ENCODE measurements at regions not wholly inside any gene's neighbourhood (a gene's known extent, or its start where the extent isn't known, plus 50 kb on each side); places are given as distances from the start of the nearest gene placed in this dataset.
A peak's percentile ranks its signal among the peaks of the same experiment; 100 is the strongest.
"Not testable (repeated sequence)": the region's sequence is repeated elsewhere in the genome, so short reads cannot be mapped to it uniquely, and the experiment has no call there.

DNA sequence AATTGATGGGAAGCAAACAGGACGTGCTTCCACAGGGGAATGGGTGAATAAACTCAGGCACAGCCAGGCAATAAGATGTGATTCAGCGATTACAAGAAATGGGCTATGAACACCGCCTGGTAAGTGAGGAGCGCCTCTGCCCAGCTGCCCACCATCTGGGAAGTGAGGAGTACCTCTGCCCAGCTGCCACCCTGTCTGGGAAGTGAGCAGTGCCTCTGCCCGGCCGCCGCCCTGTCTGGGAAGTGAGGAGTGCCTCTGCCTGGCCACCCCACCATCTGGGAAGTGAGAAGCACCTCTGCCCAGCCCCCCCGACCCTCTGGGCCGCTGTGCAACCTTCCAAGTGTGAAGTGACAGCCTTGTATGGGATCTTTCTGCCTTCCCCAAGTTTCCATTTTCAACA lies 73.2 kb upstream of the PRR5 start:
- no peak for DNase-seq

GRCh38 chr22:44628273-44628672 lies 73.7 kb upstream of the PRR5 start:
- no peak for DNase-seq

DNA sequence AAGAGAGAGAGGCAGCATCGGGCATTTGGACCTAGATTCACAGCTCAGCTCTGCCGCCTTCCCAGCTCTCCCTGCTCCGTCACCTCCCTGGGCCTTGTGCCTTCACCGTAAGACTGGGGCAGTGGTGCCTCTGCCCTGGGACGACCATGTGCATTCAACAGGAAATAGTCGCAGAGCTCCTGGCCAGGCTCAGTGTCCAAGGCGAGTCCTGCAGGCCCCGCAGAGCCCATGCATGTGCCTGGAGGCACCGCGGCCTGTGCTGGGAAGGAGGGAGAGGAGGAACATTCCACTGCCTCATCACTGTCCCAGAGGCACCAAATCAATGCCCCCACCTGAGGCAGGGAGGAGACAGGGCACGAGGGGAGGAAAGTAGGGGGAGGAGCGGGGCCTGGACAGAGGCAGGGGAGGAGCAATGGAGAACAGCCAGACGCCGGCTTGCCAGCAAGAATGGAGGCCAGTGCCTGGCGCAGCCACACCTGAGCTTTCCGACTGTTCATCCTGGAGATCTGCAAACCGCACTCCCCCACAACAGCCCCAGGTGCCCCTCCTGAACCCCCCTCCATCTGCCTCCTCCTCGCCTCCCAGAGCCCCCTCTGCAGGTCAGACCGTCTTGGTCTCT lies 74.4 kb upstream of the PRR5 start:
- DNase-seq: no peak

GRCh38 chr22:44625981-44626687 lies 75.9 kb upstream of the PRR5 start:
- DNase-seq: peak; percentile 47 to 72

- no peak for DNase-seq
These were observed 76.6 kb upstream of the PRR5 start for GRCh38 chr22:44625421-44625760.

GRCh38 chr22:44624689-44625420 lies 77.1 kb upstream of the PRR5 start:
- DNase-seq: no peak

DNA sequence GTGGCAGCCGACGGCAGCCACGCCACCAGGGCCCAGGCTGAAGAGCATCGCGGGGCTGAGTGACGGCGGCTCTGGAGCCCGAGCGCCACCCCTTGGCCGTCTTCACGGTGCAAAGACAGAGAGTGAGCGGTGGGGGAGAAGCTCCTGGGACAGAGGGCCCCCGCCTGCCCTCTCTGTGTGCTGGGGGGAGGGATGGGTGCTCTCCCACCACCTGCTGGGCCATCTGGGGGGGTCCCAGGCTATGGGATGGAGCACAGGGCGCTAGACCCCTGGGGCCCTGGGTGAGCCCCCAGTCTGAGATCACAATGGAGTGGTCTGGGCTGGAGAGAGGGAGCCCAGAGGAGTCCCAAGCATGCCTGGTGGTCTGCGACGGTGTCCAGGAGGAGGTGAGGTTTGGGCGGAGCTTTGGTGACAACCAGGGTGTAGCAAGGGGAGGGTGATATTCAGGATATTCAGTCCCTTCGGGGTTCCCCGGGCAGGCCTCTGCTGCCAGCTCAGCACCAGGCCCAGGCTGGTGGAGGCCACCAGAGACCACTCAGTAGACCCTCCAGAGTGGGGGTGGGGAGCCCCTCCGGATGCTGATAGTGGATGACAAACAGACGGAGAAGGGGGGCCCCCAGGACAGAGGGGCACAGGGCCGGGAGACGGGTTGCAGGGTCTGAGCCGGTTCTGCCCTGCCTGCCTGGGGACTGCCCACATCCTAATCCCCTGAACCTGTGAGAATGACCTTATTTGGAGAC lies 78.1 kb upstream of the PRR5 start:
- DNase-seq: peak; percentile 60 to 61

- DNase-seq: no peak
These were observed 79.3 kb upstream of the PRR5 start for GRCh38 chr22:44622679-44623078.

GRCh38 chr22:44622147-44622427 lies 79.9 kb upstream of the PRR5 start:
- DNase-seq: peak; percentile 81 to 87

GRCh38 chr22:44621401-44622146 lies 80.4 kb upstream of the PRR5 start:
- DNase-seq: no peak

DNA sequence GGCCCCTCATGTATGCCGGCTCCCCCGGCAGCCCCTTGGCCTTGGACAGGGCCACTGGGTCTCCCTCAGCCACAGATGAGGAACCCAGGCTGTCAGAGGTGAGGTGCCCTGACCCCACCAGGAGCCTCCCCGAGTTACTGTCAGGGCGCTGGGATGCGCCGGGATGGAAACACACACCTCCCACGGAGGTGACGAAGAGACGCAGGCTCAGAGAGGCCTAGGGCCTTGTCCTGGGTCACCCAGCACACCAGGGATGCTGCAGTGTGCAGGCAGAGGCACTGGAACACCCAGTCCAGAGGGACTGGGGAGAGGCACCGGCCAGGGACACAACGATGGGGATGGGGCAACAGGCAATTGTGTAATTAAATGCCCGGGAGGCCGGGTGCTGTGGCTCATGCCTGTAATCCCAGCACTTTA lies 81.2 kb upstream of the PRR5 start:
- no peak for DNase-seq

DNA sequence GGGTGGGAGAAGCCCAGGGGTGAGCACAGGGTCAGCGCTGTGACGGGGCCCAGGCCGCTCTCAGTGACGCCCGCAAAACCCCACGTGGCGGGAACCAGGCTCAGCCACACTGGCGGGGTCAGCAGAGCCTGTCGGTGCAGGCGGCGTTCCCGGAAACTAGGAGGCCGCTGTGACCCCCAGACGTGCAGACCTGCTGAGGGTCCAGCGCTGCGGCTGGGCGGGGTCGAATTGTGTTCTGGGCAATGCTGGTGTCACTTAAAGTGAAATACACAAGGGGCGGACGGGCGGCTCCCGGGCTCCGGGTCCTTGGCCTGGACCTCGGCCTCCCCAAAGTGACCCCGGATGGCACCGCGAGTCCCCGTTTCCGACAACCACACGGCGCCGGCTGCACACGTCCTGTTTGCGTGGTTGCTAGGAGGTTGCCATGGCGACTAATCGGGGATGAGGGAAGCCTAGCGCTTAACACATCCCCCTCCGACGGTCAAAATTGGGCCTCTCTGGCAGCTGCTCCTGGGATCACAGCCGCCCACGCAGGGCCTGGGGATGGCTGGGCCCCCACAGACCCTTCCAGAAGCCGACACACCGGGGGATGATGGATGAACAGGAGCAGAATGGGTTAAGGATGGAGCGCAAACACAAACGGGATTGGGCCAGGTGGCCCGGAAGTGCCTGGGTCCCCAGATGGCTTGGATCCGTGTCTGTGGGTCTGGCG lies 81.7 kb upstream of the PRR5 start:
- DNase-seq: peak; percentile 92 to 93

GRCh38 chr22:44619560-44620128 lies 82.4 kb upstream of the PRR5 start:
- DNase-seq: not testable (repeated sequence)

DNA sequence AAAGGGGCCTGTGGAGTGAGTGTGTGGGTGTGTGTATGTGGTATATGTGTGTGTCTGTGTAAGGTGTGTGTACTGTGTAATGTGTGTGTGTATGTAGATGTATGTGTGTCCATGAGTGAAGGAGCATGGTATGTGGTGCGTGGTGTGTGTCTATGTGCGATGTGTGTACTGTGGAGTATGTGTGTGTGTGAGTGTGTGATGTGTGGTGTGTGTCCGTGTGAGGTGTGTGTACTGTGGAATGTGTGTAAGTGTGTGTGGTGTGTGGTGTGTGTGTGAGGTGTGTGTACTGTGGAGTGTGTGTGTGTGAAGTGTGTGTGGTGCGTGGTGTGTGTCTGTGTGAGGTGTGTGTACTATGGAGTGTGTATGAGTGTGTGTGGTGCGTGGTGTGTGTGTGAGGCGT lies 83.1 kb upstream of the PRR5 start:
- not testable (repeated sequence) for DNase-seq

DNA sequence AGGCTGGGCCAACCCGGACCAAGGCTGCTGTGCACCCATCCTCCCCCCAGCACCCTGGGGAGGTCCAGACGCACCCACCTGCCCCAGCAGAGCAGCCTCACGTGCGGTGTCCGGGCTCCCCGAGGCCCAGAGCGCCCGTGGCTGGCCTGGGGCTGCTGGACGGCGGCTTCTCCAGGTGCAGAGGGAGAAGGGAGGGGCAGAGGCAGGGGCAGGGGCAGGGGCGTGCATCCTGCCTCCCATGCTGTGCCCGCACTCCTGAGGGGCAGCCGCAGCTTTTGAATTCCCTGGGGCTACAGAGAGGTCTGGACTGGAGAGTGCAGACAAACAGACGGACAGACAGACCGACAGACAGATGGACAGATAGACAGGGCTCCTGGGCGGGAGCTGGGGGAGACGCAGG lies 83.6 kb upstream of the PRR5 start:
- DNase-seq: peak; percentile 22 to 36

DNA sequence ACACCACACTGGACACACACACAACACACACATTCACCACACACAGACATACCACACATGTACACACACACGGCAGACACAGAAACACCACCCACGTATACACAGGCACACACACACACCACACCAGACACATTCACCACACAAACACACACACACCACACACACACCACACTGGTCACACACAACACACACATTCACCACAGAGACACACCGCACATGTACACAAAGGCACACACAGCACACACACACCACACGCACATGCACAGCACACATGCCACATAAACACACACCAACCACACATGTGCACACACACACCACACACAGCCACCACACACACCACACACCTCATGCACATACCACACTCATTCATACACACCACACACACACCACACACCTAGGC lies 84.2 kb upstream of the PRR5 start:
- no peak for DNase-seq

DNA sequence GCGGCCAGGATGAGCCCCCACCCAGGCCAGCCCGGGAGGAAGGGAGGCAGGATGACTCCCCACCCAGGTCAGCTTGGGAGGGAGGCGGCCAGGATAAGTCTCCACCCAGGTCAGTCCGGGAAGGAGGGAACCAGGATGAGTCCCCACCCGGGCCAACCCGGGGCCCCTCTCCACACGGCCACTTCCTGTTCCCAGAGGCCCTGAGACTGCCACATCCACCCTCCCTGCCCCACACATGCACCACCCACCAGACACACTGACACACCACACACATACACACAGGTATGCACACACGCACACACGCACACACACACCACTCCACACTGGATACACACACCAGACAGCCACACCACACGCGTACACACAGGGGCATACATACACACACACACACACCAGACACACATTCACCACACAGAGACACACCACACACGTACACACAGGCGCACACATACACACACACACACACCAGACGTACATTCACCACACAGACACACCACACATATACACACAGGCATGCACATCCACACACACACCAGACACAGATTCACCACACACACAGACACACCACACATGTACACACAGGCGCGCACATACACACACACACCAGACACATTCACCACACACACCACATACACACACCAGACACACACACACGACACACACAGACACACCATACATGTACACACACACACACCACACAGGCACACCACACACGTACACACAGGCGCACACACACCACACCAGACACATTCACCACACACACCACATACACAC lies 84.9 kb upstream of the PRR5 start:
- DNase-seq: no peak

DNA sequence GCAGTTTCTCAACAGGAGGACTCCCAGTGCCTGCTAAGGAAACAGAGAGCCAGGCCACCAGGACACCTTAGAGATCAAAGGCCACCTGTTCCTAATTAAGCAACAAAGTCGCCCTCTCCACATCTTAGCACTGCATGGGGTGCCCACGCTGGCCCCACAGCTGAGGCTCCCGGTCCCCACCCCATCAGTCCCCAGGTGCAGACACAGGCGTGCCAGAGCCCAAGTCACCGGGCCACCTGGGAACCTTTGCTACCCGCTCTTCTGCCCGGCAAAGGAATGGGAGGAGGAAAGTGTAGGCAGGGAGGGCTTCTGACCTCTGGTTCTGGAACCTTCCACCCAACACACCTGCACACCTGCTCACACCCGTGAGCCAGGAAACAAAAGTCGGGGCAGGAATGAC lies 85.5 kb upstream of the PRR5 start:
- no peak for DNase-seq

- DNase-seq: no peak
These were observed 86.3 kb upstream of the PRR5 start for GRCh38 chr22:44615602-44616180.

DNA sequence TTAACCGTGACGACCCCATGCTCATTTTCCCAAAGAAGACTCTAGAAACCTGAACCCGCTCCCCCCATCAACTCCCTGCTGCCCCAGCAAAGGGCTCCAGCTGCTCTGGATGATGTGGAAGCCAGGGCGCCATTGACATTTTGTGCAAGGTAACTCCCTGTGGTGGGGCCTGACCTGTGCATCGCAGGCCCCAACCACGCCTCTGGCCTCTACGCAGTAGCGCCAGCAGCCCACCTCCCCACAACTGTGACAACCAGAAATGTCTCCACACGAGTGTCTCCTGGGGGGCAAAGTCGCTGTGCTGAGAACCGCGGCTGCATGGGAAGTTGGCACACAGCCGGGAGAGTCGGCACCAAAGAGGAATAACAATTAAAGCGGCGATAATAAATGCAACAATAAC lies 86.9 kb upstream of the PRR5 start:
- no peak for DNase-seq

DNA sequence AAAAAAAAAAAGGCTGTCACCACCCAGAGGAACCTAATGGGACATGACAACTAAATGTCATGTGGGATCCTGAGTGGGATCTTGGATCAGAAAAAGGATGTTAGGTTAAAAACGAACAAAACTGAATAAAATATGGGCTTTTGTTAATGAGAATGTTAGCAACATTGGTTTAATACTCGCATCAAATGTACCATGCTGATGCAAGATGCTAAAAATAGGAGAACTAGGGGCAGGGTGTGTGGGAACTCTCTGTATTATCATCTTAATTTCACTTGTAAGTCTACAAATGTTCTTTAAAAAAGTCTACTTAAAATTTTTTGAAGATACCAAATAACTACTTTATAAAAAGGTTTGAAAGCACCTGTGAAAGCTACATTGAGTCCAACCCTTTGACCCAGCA lies 88.8 kb upstream of the PRR5 start:
- no peak for DNase-seq
